ENCODE measurements at regions not wholly inside any gene's neighbourhood (a gene's known extent, or its start where the extent isn't known, plus 50 kb on each side); places are given as distances from the start of the nearest gene placed in this dataset.

DNA sequence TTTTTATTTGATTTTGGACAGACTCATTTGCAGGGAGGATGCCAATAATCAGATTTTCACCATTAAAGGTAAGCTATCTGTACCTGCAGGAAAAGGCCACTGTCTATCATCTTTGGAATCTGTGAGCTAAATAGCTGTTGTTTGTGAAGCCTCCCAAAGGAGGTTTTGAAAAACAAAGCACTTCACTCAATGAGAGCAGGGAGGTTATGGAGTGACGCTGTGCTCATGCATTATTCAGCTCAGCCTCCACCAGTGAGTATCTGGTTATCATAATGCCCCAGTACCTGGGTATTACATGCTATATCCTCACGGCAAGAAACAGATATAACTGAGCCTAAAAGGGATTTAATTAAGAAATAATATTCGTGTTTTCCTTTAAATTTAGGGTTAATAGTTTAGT, 189.6 kb upstream of the PIK3C3 start (continued):
- TF ChIP-seq, protein P1, sequence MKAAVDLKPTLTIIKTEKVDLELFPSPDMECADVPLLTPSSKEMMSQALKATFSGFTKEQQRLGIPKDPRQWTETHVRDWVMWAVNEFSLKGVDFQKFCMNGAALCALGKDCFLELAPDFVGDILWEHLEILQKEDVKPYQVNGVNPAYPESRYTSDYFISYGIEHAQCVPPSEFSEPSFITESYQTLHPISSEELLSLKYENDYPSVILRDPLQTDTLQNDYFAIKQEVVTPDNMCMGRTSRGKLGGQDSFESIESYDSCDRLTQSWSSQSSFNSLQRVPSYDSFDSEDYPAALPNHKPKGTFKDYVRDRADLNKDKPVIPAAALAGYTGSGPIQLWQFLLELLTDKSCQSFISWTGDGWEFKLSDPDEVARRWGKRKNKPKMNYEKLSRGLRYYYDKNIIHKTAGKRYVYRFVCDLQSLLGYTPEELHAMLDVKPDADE (IDR thresholded peaks at IDR 0.05), result no peak
- TF ChIP-seq STAT1 (IDR thresholded peaks at IDR 0.05; ENCODE audit: unreplicated experiment), result no peak

DNA sequence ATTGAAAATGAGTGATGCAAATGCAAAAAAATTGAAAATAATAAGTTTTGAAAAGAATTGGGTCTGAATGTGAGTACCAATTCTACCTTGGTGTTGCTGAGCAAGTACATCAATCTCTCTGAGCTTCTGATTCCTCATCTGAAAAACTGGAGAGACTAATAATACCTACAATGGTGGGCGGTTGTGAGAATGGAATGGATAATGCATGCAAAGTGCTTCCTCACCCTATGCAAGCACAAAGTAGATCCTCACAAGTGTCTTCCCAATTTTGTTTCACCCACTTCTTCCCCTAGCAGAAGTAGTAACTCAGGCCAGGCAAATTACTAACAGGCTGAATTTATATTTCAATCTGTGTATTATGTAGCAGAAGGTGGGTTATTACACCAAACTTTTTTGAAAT, 191.7 kb upstream of the PIK3C3 start:
- DNase-seq (ENCODE audit: low spot score) (no peak), ATAC-seq (no peak)
- no peak overlapping the region for H3K4me2 ChIP-seq
- H2AFZ ChIP-seq, result no peak overlapping the region
- no peaks in the 10 kb centered on the region for H3K27me3 ChIP-seq (ENCODE audit: insufficient read depth)
- Mint-ChIP-seq H3K9me3 (no peaks in the 10 kb centered on the region), H3K27ac (no peak overlapping the region), H3K36me3 (ENCODE audit: low read depth) (no peaks in the 10 kb centered on the region), H3K27me3 (ENCODE audit: insufficient read depth, low read depth, poor library complexity) (no peaks in the 10 kb centered on the region), H3K4me1 (peaks cover 8% of the 10 kb centered on the region), H3K4me3 (no peak overlapping the region)
- no peak overlapping the region for H3K4me3 ChIP-seq
- H3K79me2 ChIP-seq (replicated peaks; ENCODE audit: insufficient read depth), result no peaks in the 10 kb centered on the region
- H4K20me1 ChIP-seq (replicated peaks; ENCODE audit: insufficient read depth), result no peaks in the 10 kb centered on the region
- H3K36me3 ChIP-seq (ENCODE audit: insufficient read depth), result no peaks in the 10 kb centered on the region
- H3K9me2 ChIP-seq (ENCODE audit: insufficient read depth), result 0 out of 2 replicates have a peak, but pooled peaks cover 3% of the 10 kb centered on the region
- H3K4me1 ChIP-seq (ENCODE audit: insufficient read depth), result peaks cover 4% of the 10 kb centered on the region; the same call in 1 of the 2 replicates
- no peak overlapping the region for H3K27ac ChIP-seq (ENCODE audit: low read depth)
- no peaks in the 10 kb centered on the region for H3F3A ChIP-seq (replicated peaks; ENCODE audit: low read depth)
- TF ChIP-seq, protein P1 (IDR thresholded peaks at IDR 0.05), result no peak
- TF ChIP-seq, protein P2, sequence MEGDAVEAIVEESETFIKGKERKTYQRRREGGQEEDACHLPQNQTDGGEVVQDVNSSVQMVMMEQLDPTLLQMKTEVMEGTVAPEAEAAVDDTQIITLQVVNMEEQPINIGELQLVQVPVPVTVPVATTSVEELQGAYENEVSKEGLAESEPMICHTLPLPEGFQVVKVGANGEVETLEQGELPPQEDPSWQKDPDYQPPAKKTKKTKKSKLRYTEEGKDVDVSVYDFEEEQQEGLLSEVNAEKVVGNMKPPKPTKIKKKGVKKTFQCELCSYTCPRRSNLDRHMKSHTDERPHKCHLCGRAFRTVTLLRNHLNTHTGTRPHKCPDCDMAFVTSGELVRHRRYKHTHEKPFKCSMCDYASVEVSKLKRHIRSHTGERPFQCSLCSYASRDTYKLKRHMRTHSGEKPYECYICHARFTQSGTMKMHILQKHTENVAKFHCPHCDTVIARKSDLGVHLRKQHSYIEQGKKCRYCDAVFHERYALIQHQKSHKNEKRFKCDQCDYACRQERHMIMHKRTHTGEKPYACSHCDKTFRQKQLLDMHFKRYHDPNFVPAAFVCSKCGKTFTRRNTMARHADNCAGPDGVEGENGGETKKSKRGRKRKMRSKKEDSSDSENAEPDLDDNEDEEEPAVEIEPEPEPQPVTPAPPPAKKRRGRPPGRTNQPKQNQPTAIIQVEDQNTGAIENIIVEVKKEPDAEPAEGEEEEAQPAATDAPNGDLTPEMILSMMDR (conservative IDR thresholded peaks at IDR 0.05; ENCODE audit: low read depth in 2 of 2), result no peak
- no peak for TF ChIP-seq EZH2 (IDR thresholded peaks at IDR 0.05; ENCODE audit: low read depth, unreplicated experiment)
- TF ChIP-seq CREB1 (CRISPR knock-in tag; IDR thresholded peaks at IDR 0.05; ENCODE audit: low read depth), result no peak
- TF ChIP-seq, protein P3, sequence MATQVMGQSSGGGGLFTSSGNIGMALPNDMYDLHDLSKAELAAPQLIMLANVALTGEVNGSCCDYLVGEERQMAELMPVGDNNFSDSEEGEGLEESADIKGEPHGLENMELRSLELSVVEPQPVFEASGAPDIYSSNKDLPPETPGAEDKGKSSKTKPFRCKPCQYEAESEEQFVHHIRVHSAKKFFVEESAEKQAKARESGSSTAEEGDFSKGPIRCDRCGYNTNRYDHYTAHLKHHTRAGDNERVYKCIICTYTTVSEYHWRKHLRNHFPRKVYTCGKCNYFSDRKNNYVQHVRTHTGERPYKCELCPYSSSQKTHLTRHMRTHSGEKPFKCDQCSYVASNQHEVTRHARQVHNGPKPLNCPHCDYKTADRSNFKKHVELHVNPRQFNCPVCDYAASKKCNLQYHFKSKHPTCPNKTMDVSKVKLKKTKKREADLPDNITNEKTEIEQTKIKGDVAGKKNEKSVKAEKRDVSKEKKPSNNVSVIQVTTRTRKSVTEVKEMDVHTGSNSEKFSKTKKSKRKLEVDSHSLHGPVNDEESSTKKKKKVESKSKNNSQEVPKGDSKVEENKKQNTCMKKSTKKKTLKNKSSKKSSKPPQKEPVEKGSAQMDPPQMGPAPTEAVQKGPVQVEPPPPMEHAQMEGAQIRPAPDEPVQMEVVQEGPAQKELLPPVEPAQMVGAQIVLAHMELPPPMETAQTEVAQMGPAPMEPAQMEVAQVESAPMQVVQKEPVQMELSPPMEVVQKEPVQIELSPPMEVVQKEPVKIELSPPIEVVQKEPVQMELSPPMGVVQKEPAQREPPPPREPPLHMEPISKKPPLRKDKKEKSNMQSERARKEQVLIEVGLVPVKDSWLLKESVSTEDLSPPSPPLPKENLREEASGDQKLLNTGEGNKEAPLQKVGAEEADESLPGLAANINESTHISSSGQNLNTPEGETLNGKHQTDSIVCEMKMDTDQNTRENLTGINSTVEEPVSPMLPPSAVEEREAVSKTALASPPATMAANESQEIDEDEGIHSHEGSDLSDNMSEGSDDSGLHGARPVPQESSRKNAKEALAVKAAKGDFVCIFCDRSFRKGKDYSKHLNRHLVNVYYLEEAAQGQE (IDR thresholded peaks at IDR 0.05; ENCODE audit: unreplicated experiment), result no peak
- no peak for TF ChIP-seq ZNF114 (CRISPR knock-in tag; IDR thresholded peaks at IDR 0.05)
- TF ChIP-seq NANOG (IDR thresholded peaks at IDR 0.05; ENCODE audit: borderline replicate concordance), result no peak
- TF ChIP-seq, protein P4, sequence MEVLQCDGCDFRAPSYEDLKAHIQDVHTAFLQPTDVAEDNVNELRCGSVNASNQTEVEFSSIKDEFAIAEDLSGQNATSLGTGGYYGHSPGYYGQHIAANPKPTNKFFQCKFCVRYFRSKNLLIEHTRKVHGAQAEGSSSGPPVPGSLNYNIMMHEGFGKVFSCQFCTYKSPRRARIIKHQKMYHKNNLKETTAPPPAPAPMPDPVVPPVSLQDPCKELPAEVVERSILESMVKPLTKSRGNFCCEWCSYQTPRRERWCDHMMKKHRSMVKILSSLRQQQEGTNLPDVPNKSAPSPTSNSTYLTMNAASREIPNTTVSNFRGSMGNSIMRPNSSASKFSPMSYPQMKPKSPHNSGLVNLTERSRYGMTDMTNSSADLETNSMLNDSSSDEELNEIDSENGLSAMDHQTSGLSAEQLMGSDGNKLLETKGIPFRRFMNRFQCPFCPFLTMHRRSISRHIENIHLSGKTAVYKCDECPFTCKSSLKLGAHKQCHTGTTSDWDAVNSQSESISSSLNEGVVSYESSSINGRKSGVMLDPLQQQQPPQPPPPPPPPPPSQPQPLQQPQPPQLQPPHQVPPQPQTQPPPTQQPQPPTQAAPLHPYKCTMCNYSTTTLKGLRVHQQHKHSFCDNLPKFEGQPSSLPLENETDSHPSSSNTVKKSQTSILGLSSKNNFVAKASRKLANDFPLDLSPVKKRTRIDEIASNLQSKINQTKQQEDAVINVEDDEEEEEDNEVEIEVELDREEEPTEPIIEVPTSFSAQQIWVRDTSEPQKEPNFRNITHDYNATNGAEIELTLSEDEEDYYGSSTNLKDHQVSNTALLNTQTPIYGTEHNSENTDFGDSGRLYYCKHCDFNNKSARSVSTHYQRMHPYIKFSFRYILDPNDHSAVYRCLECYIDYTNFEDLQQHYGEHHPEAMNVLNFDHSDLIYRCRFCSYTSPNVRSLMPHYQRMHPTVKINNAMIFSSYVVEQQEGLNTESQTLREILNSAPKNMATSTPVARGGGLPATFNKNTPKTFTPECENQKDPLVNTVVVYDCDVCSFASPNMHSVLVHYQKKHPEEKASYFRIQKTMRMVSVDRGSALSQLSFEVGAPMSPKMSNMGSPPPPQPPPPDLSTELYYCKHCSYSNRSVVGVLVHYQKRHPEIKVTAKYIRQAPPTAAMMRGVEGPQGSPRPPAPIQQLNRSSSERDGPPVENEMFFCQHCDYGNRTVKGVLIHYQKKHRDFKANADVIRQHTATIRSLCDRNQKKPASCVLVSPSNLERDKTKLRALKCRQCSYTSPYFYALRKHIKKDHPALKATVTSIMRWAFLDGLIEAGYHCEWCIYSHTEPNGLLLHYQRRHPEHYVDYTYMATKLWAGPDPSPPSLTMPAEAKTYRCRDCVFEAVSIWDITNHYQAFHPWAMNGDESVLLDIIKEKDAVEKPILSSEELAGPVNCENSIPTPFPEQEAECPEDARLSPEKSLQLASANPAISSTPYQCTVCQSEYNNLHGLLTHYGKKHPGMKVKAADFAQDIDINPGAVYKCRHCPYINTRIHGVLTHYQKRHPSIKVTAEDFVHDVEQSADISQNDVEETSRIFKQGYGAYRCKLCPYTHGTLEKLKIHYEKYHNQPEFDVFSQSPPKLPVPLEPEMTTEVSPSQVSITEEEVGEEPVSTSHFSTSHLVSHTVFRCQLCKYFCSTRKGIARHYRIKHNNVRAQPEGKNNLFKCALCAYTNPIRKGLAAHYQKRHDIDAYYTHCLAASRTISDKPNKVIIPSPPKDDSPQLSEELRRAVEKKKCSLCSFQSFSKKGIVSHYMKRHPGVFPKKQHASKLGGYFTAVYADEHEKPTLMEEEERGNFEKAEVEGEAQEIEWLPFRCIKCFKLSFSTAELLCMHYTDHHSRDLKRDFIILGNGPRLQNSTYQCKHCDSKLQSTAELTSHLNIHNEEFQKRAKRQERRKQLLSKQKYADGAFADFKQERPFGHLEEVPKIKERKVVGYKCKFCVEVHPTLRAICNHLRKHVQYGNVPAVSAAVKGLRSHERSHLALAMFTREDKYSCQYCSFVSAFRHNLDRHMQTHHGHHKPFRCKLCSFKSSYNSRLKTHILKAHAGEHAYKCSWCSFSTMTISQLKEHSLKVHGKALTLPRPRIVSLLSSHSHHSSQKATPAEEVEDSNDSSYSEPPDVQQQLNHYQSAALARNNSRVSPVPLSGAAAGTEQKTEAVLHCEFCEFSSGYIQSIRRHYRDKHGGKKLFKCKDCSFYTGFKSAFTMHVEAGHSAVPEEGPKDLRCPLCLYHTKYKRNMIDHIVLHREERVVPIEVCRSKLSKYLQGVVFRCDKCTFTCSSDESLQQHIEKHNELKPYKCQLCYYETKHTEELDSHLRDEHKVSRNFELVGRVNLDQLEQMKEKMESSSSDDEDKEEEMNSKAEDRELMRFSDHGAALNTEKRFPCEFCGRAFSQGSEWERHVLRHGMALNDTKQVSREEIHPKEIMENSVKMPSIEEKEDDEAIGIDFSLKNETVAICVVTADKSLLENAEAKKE (CRISPR knock-in tag; IDR thresholded peaks at IDR 0.05), result no peak
- TF ChIP-seq POLR2AphosphoS5 (IDR thresholded peaks at IDR 0.05; ENCODE audit: low read depth), result no peak
- no peak for TF ChIP-seq JUNB (IDR thresholded peaks at IDR 0.05; ENCODE audit: unreplicated experiment)
- no peak for TF ChIP-seq STAT1 (IDR thresholded peaks at IDR 0.05; ENCODE audit: unreplicated experiment)
- TF ChIP-seq ZNF331 (CRISPR knock-in tag; IDR thresholded peaks at IDR 0.05; ENCODE audit: low read depth), result no peak

Measured in GM23338 (cell line).